ENCODE measurements at regions not wholly inside any gene's neighbourhood (a gene's known extent, or its start where the extent isn't known, plus 50 kb on each side); places are given as distances from the start of the nearest gene placed in this dataset.

- H2AFZ ChIP-seq (ENCODE audit: low read depth, low read length), result no peak overlapping the region
- no peaks in the 10 kb centered on the region for H3K36me3 ChIP-seq (ENCODE audit: control insufficient read depth in 2 of 2, extremely low read depth in 1 of 2, insufficient read depth in 2 of 2, low read length in 2 of 2)
- H3K27ac ChIP-seq (ENCODE audit: insufficient read depth, low read depth, low read length), result no peak overlapping the region
- H3K9ac ChIP-seq (replicated peaks; ENCODE audit: extremely low read depth, insufficient read depth, low read length), result no peak overlapping the region
- FAIRE-seq, result no peak
- no TSS peak for BruUV-seq (replicated peaks)
- ChIA-PET CTCF (no interaction called here), POLR2A (no interaction called here)
- H3K27me3 ChIP-seq (ENCODE audit: control insufficient read depth in 2 of 2, insufficient read depth in 2 of 2, low read length in 2 of 2), result no peaks in the 10 kb centered on the region
- H3K9me3 ChIP-seq (replicated peaks; ENCODE audit: control insufficient read depth, insufficient read depth, low read length), result peaks cover 5% of the 10 kb centered on the region
- H3K4me2 ChIP-seq (ENCODE audit: insufficient read depth, low read length), result no peak overlapping the region
- no peak for TF ChIP-seq FOS (IDR thresholded peaks at IDR 0.05; ENCODE audit: borderline replicate concordance, insufficient read depth, low read length)
- TF ChIP-seq MAX (IDR thresholded peaks at IDR 0.05; ENCODE audit: insufficient read depth, insufficient read length), result no peak
- TF ChIP-seq CTCF (IDR thresholded peaks at IDR 0.05; ENCODE audit: extremely low read depth in 1 of 2, insufficient read depth in 1 of 2, low read depth in 1 of 2, low read length in 2 of 2), result no peak
- TF ChIP-seq JUN (IDR thresholded peaks at IDR 0.05; ENCODE audit: borderline replicate concordance, insufficient read depth, insufficient read length, low read depth), result no peak
- TF ChIP-seq POLR2AphosphoS5 (IDR thresholded peaks at IDR 0.05; ENCODE audit: insufficient read depth, low read depth, low read length), result no peak
- TF ChIP-seq POLR2A (IDR thresholded peaks at IDR 0.05; ENCODE audit: low read depth, low read length), result no peak
- no peak for TF ChIP-seq GATA2 (IDR thresholded peaks at IDR 0.05; ENCODE audit: insufficient read depth, insufficient read length, low read depth, low read length)
- no peak for TF ChIP-seq MYC (IDR thresholded peaks at IDR 0.05; ENCODE audit: low read depth, low read length)
- no peak for TF ChIP-seq EZH2 (IDR thresholded peaks at IDR 0.05; ENCODE audit: borderline replicate concordance, low read depth, low read length, severe bottlenecking)
- no peaks in the 10 kb centered on the region for H3K79me2 ChIP-seq (ENCODE audit: control insufficient read depth, insufficient read depth, low read length)
- dilution Hi-C loops (cut with MboI; ENCODE audit: extremely low pct_ligation_motif_present, low sequenced_read_pairs), result no loop called here
- no peaks in the 10 kb centered on the region for H4K20me1 ChIP-seq (replicated peaks; ENCODE audit: control insufficient read depth, extremely low read depth, insufficient read depth, low read length)
- intact Hi-C loops (cut with micrococcal nuclease), result no loop called here
- no peak overlapping the region for H3K4me3 ChIP-seq (replicated peaks in 1 of 3; ENCODE audit: insufficient read depth in 1 of 3, low read depth in 1 of 3, low read length in 3 of 3)
- no peak for DNase-seq (ENCODE audit: low read depth, low spot score)
- no peaks in the 10 kb centered on the region for H3K4me1 ChIP-seq (ENCODE audit: control insufficient read depth, extremely low read depth, insufficient read depth, low read length)
- H3K9me1 ChIP-seq (replicated peaks; ENCODE audit: control insufficient read depth, extremely low read depth, insufficient read depth, low read length), result no peaks in the 10 kb centered on the region
These were observed 187.8 kb downstream of the TBX5 start for GRCh38 chr12:114218136-114218535.

All from endothelial cell of umbilical vein (primary cell).